Pancreas (tissue), 10 donors: ENCODE measurements at regions not wholly inside any gene's neighbourhood (a gene's known extent, or its start where the extent isn't known, plus 50 kb on each side); places are given as distances from the start of the nearest gene placed in this dataset.

ENCODE experiments used
- ATAC-seq, 4 donors: fragments of 200-7000 bp; cut with Tn5 transposase; one replicate each; pipeline versions ENCODE4 v1.8.0 to v1.9.1; 2020; ENCODE audit warnings: mild to moderate bottlenecking in 4 of 4, moderate library complexity in 4 of 4
- DNase-seq, 6 donors: peaks; one replicate each; pipeline ENCODE4 v3.0.0-alpha.2; 2020
- FAIRE-seq: peaks from 2 replicates; lab custom pipeline; 2012; peaks lifted over from hg19 to GRCh38; lab: Jason Lieb, UNC
- H3K27ac ChIP-seq, 4 donors: fragments of 200-600 bp; sonication (generic); 1 replicate in 3 of 4; 2 replicates in 1 of 4; pipeline versions ENCODE4 v1.5.0 to v1.8.0; 2020
- H3K27me3 ChIP-seq, 4 donors: fragments of 200-600 bp; one replicate each; pipeline ENCODE4 v1.8.0; 2021
- H3K36me3 ChIP-seq, 3 donors: fragments of 200-600 bp; sonication (generic) in 1 of 3; one replicate each; pipeline versions ENCODE4 v1.5.0 to v1.8.0; 2020 to 2021
- H3K4me1 ChIP-seq, 3 donors: fragments of 200-600 bp; one replicate each; pipeline ENCODE4 v1.8.0; 2021
- H3K4me3 ChIP-seq, 4 donors: fragments of 200-600 bp; sonication (generic) in 2 of 4; one replicate each; pipeline versions ENCODE4 v1.5.0 to v1.8.0; 2020 to 2021
- H3K9me3 ChIP-seq, 4 donors: fragments of 200-600 bp; one replicate each; pipeline ENCODE4 v1.8.0; 2021
- WGBS, 2 donors: extraction: QIAGEN DNeasy Blood & Tissue Kit; methylation state at CpG; one replicate each; pipeline ENCODE4 v1.1.7; 2013; 5-methylcytosine and 5-hydroxymethylcytosine counted together
- intact Hi-C, 3 donors: fragments of 100-400 bp; cut with DNase I; formaldehyde crosslinking; loops; one replicate each; pipeline versions ENCODE4 v1.11.1 to v1.14.2; 2022
- TF ChIP-seq, protein P1 (sequence below), 4 donors: fragments of 200-600 bp; sonication (generic) in 3 of 4; IDR thresholded peaks; one replicate each; pipeline versions ENCODE4 v1.5.0 to v1.8.0; 2021; ENCODE audit warnings: antibody characterized with exemption in 4 of 4
- donor health status: healthy with polysubstance abuse.
- donor health status: DM: no; HTN: no; CAD: no; lungs with moderate emphysema.
- donor health status: DM: no; HTN: no; CAD: no.
- donor health status: control.
- donor health status: control.
- donor health status: Bipolar disorder and iron deficiency.
- donor health status: DM: yes; HTN: yes; CAD: no.
- donor health status: DM: no; HTN: no; CAD: no.
- donor health status: DM: no; HTN: no; CAD: no.
- donor health status: DM: yes; HTN: yes; CAD: no.

DNA sequence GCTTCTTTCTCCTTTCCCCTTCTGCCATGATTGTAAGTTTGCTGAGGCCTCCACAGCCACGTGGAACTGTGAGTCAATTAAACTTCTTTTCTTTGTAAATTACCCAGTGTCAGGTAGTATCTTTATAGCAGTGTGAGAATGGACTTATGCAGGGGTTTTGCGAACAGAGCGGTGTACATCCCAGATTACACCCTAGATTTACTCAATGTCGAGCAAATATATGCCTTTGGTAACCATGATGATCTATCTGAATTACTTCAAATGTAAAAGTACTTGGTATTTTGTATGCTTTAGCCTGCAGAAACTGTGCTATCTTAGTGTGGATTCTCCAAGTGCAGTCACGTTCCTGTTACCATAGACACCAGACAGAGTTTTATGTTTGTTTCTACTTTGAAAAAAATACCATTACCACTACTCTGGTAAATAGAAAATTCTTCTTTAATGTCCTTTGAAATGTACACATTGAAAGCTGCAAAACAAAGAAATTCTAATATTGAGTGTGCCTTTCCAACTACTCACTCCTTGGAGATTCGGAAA lies 510.4 kb upstream of the ARGLU1 start:
- 59% methylated on average over 6 of the region's 6 CpGs for WGBS, 2 donors
- no peaks in the 10 kb centered on the region for H3K4me1 ChIP-seq
- H3K27me3 ChIP-seq = no peaks in the 10 kb centered on the region
- FAIRE-seq = no peak
- TF ChIP-seq, protein P1, sequence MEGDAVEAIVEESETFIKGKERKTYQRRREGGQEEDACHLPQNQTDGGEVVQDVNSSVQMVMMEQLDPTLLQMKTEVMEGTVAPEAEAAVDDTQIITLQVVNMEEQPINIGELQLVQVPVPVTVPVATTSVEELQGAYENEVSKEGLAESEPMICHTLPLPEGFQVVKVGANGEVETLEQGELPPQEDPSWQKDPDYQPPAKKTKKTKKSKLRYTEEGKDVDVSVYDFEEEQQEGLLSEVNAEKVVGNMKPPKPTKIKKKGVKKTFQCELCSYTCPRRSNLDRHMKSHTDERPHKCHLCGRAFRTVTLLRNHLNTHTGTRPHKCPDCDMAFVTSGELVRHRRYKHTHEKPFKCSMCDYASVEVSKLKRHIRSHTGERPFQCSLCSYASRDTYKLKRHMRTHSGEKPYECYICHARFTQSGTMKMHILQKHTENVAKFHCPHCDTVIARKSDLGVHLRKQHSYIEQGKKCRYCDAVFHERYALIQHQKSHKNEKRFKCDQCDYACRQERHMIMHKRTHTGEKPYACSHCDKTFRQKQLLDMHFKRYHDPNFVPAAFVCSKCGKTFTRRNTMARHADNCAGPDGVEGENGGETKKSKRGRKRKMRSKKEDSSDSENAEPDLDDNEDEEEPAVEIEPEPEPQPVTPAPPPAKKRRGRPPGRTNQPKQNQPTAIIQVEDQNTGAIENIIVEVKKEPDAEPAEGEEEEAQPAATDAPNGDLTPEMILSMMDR (IDR thresholded peaks at IDR 0.05) = no peak
- H3K9me3 ChIP-seq = no peaks in the 10 kb centered on the region
- no peak overlapping the region for H3K27ac ChIP-seq
- no peaks in the 10 kb centered on the region for H3K36me3 ChIP-seq
- H3K4me3 ChIP-seq = no peak overlapping the region
- intact Hi-C loops = no loop called here
- no peak for ATAC-seq
- DNase-seq = no peak

- FAIRE-seq = no peak
- 40 to 54% methylated on average over 3 of the region's 3 CpGs for WGBS, 2 donors
- intact Hi-C loops = no loop called here
- Histone ChIP-seq H3K27me3 (no peaks in the 10 kb centered on the region), H3K36me3 (no peaks in the 10 kb centered on the region), H3K4me3 (no peak overlapping the region), H3K4me1 (no peaks in the 10 kb centered on the region), H3K27ac (no peak overlapping the region), H3K9me3 (no peaks in the 10 kb centered on the region)
- TF ChIP-seq, protein P1 (IDR thresholded peaks at IDR 0.05) = no peak
- ATAC-seq = no peak
- no peak for DNase-seq
These were observed 508.9 kb upstream of the ARGLU1 start for GRCh38 chr13:107076801-107077200.

DNA sequence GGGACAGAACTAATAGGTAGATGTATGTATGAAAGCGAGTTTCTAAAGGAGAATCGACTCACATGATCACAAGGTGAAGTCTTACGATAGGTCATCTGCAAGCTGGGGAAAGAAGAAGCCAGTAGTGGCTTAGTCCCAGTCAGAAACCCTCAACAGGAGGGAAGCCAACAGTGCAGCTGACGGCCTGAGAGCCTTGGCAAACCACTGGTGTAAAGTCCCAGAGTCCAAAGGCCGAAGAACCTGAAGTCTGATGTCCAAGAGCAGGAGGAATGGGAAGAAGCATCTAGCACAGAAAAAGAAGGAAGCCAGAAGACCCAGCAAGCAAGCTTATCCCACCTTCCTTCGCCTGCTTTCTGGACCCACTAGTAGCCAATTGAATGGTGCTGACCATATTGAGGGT lies 507.6 kb upstream of the ARGLU1 start:
- TF ChIP-seq, protein P1 (IDR thresholded peaks at IDR 0.05) = no peak
- no peak for DNase-seq
- no peaks in the 10 kb centered on the region for H3K36me3 ChIP-seq
- intact Hi-C loops = no loop called here
- no peak for FAIRE-seq
- ATAC-seq = no peak
- no peaks in the 10 kb centered on the region for H3K27me3 ChIP-seq
- 69 to 79% methylated on average over 6 of the region's 6 CpGs for WGBS, 2 donors
- no peaks in the 10 kb centered on the region for H3K4me1 ChIP-seq
- no peaks in the 10 kb centered on the region for H3K9me3 ChIP-seq
- H3K4me3 ChIP-seq = no peak overlapping the region
- no peak overlapping the region for H3K27ac ChIP-seq

- TF ChIP-seq, protein P1 (IDR thresholded peaks at IDR 0.05) = no peak
- Histone ChIP-seq H3K4me3 (no peak overlapping the region), H3K4me1 (no peaks in the 10 kb centered on the region), H3K9me3 (no peaks in the 10 kb centered on the region), H3K36me3 (no peaks in the 10 kb centered on the region), H3K27ac (no peak overlapping the region), H3K27me3 (no peaks in the 10 kb centered on the region)
- 54 to 83% methylated on average over 5 of the region's 5 CpGs for WGBS, 2 donors
- ATAC-seq (no peak), DNase-seq (no peak), FAIRE-seq (no peak)
- intact Hi-C loops = no loop called here
These were observed 502.9 kb upstream of the ARGLU1 start for GRCh38 chr13:107070792-107071191.

DNA sequence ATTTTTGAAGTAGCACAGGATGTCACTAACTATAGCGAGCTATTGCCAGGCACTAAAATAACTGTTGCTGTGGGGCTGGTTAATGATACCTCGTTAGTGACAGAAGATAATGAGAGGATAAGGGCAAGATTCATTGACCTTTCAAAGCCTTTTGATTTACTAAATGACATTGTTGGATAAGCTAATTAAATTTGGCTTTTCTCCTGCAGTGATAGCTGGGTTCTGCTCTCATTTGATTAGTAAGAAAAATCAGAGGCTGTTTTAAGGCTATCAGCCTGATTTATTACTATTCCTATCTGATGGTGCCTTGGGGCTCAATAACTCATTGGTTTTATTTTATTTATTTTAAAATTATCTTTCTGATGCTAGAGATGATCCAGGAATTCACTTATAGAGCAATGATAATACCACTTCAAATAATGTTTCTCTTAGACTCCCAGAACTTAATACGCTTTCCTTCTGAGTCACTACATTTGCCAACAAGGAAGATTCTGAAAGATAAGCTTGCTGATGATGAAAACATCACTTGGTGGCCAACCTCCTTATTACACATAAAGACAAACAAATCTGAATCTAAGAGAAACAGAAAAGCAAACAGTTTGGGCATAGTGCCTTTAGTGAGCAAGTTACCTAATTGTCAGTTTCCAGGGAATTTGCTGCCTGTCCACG lies 501.3 kb upstream of the ARGLU1 start:
- Histone ChIP-seq H3K27ac (no peak overlapping the region), H3K27me3 (no peaks in the 10 kb centered on the region), H3K4me3 (no peak overlapping the region), H3K4me1 (no peaks in the 10 kb centered on the region), H3K9me3 (no peaks in the 10 kb centered on the region), H3K36me3 (no peaks in the 10 kb centered on the region)
- WGBS, 2 donors = 57 to 67% methylated on average over 4 of the region's 4 CpGs
- TF ChIP-seq, protein P1 (IDR thresholded peaks at IDR 0.05) = no peak
- intact Hi-C loops = no loop called here
- FAIRE-seq (no peak), DNase-seq (no peak), ATAC-seq (no peak)
